ENCODE measurements at regions not wholly inside any gene's neighbourhood (a gene's known extent, or its start where the extent isn't known, plus 50 kb on each side); places are given as distances from the start of the nearest gene placed in this dataset.

GRCh38 chr1:95575291-95575690 is 341.3 kb downstream of the RWDD3 start:
- H3K36me3 ChIP-seq (ENCODE audit: low read length) = no peaks in the 10 kb centered on the region
- H3K9me3 ChIP-seq (ENCODE audit: insufficient read depth, low read length) = no peaks in the 10 kb centered on the region
- H2AFZ ChIP-seq (ENCODE audit: low read depth, low read length, severe bottlenecking) = no peak overlapping the region
- H3F3A ChIP-seq (ENCODE audit: insufficient read depth) = no peaks in the 10 kb centered on the region
- H3K27ac ChIP-seq (ENCODE audit: low read depth, low read length) = no peak overlapping the region
- H4K20me1 ChIP-seq (ENCODE audit: low read depth, low read length) = no peaks in the 10 kb centered on the region
- no peak overlapping the region for H3K4me2 ChIP-seq (ENCODE audit: low read depth, low read length, poor library complexity, severe bottlenecking)
- H3K9ac ChIP-seq (ENCODE audit: low read length) = no peak overlapping the region
- H3K27me3 ChIP-seq (ENCODE audit: low read length) = no peaks in the 10 kb centered on the region
- no peaks in the 10 kb centered on the region for H3K79me2 ChIP-seq (ENCODE audit: insufficient read depth, low read length)
- no peaks in the 10 kb centered on the region for H3K9me2 ChIP-seq (replicated peaks; ENCODE audit: insufficient read depth, low read length)
- H3K4me3 ChIP-seq (ENCODE audit: insufficient read depth, low read length, poor library complexity, severe bottlenecking) = no peak overlapping the region
- TF ChIP-seq CTCF (IDR thresholded peaks at IDR 0.05; ENCODE audit: insufficient read depth, low read length, poor library complexity, severe bottlenecking) (no peak), EZH2phosphoT487 (conservative IDR thresholded peaks at IDR 0.05; ENCODE audit: low read length) (no peak)

GRCh38 chr1:95578462-95578861 is 344.5 kb downstream of the RWDD3 start:
- Histone ChIP-seq H3K4me2 (ENCODE audit: low read depth, low read length, poor library complexity, severe bottlenecking) (no peak overlapping the region), H3K27ac (ENCODE audit: low read depth, low read length) (no peak overlapping the region), H3K9ac (ENCODE audit: low read length) (no peak overlapping the region)

GRCh38 chr1:95582191-95582590 is 348.2 kb downstream of the RWDD3 start:
- Histone ChIP-seq H3K4me2 (ENCODE audit: low read depth, low read length, poor library complexity, severe bottlenecking) (no peak overlapping the region), H3K27me3 (ENCODE audit: low read length) (no peaks in the 10 kb centered on the region), H3K79me2 (ENCODE audit: insufficient read depth, low read length) (no peaks in the 10 kb centered on the region), H4K20me1 (ENCODE audit: low read depth, low read length) (no peaks in the 10 kb centered on the region), H3K4me3 (ENCODE audit: insufficient read depth, low read length, poor library complexity, severe bottlenecking) (no peak overlapping the region), H3K36me3 (ENCODE audit: low read length) (no peaks in the 10 kb centered on the region), H3K9me2 (replicated peaks; ENCODE audit: insufficient read depth, low read length) (no peaks in the 10 kb centered on the region), H3K27ac (ENCODE audit: low read depth, low read length) (no peak overlapping the region), H3F3A (ENCODE audit: insufficient read depth) (no peaks in the 10 kb centered on the region), H3K9ac (ENCODE audit: low read length) (no peak overlapping the region), H3K9me3 (ENCODE audit: insufficient read depth, low read length) (no peaks in the 10 kb centered on the region), H2AFZ (ENCODE audit: low read depth, low read length, severe bottlenecking) (no peak overlapping the region)
- TF ChIP-seq CTCF (IDR thresholded peaks at IDR 0.05; ENCODE audit: insufficient read depth, low read length, poor library complexity, severe bottlenecking) = no peak
- no peak for TF ChIP-seq EZH2phosphoT487 (conservative IDR thresholded peaks at IDR 0.05; ENCODE audit: low read length)

More at GRCh38 chr1:95578462-95578861, 344.5 kb downstream of the RWDD3 start:
- H3K79me2 ChIP-seq (ENCODE audit: insufficient read depth, low read length) = no peaks in the 10 kb centered on the region
- no peaks in the 10 kb centered on the region for H4K20me1 ChIP-seq (ENCODE audit: low read depth, low read length)
- no peak overlapping the region for H3K4me3 ChIP-seq (ENCODE audit: insufficient read depth, low read length, poor library complexity, severe bottlenecking)
- H2AFZ ChIP-seq (ENCODE audit: low read depth, low read length, severe bottlenecking) = no peak overlapping the region
- TF ChIP-seq CTCF (IDR thresholded peaks at IDR 0.05; ENCODE audit: insufficient read depth, low read length, poor library complexity, severe bottlenecking) (no peak), EZH2phosphoT487 (conservative IDR thresholded peaks at IDR 0.05; ENCODE audit: low read length) (no peak)
- H3K9me2 ChIP-seq (replicated peaks; ENCODE audit: insufficient read depth, low read length) = no peaks in the 10 kb centered on the region
- no peaks in the 10 kb centered on the region for H3K9me3 ChIP-seq (ENCODE audit: insufficient read depth, low read length)
- H3K36me3 ChIP-seq (ENCODE audit: low read length) = no peaks in the 10 kb centered on the region
- H3F3A ChIP-seq (ENCODE audit: insufficient read depth) = no peaks in the 10 kb centered on the region
- no peaks in the 10 kb centered on the region for H3K27me3 ChIP-seq (ENCODE audit: low read length)
